ENCODE measurements at regions not wholly inside any gene's neighbourhood (a gene's known extent, or its start where the extent isn't known, plus 50 kb on each side); places are given as distances from the start of the nearest gene placed in this dataset.

- DNase-seq (ENCODE audit: low read depth): no peak
- H3K4me3 ChIP-seq (ENCODE audit: low read length): no peak overlapping the region
- no peak for TF ChIP-seq CTCF (conservative IDR thresholded peaks at IDR 0.05; ENCODE audit: low read length)
Observed at GRCh38 chr3:154792828-154793227, 287.3 kb upstream of the MME start.

- no peak overlapping the region for H3K4me3 ChIP-seq (ENCODE audit: low read length)
- no peak for DNase-seq (ENCODE audit: low read depth)
- no peak for TF ChIP-seq CTCF (conservative IDR thresholded peaks at IDR 0.05; ENCODE audit: low read length)
Observed at GRCh38 chr3:154791611-154792010, 288.5 kb upstream of the MME start.

GRCh38 chr3:154786724-154787123 lies 293.4 kb upstream of the MME start:
- no peak for TF ChIP-seq CTCF (conservative IDR thresholded peaks at IDR 0.05; ENCODE audit: low read length)
- DNase-seq (ENCODE audit: low read depth): no peak
- H3K4me3 ChIP-seq (ENCODE audit: low read length): no peak overlapping the region

GRCh38 chr3:154783521-154783931 lies 296.6 kb upstream of the MME start:
- no peak overlapping the region for H3K4me3 ChIP-seq (ENCODE audit: low read length)
- no peak for TF ChIP-seq CTCF (conservative IDR thresholded peaks at IDR 0.05; ENCODE audit: low read length)
- DNase-seq (ENCODE audit: low read depth): no peak

- TF ChIP-seq CTCF (conservative IDR thresholded peaks at IDR 0.05; ENCODE audit: low read length): no peak
- H3K4me3 ChIP-seq (ENCODE audit: low read length): no peak overlapping the region
- no peak for DNase-seq (ENCODE audit: low read depth)
Observed at GRCh38 chr3:154783061-154783460, 297.1 kb upstream of the MME start.

GRCh38 chr3:154782151-154782550 lies 298.0 kb upstream of the MME start:
- no peak for TF ChIP-seq CTCF (conservative IDR thresholded peaks at IDR 0.05; ENCODE audit: low read length)
- no peak overlapping the region for H3K4me3 ChIP-seq (ENCODE audit: low read length)
- DNase-seq (ENCODE audit: low read depth): no peak

GRCh38 chr3:154781595-154781994 lies 298.5 kb upstream of the MME start:
- TF ChIP-seq CTCF (conservative IDR thresholded peaks at IDR 0.05; ENCODE audit: low read length): peak; percentile 32
- no peak for DNase-seq (ENCODE audit: low read depth)
- H3K4me3 ChIP-seq (ENCODE audit: low read length): no peak overlapping the region

Measured in AG10803 (cell line).